GM21576 (cell line): ENCODE measurements at regions not wholly inside any gene's neighbourhood (a gene's known extent, or its start where the extent isn't known, plus 50 kb on each side); places are given as distances from the start of the nearest gene placed in this dataset.

Experiments
- ATAC-seq: cut with Tn5 transposase; IDR thresholded peaks from one replicate; pipeline ENCODE4 v1.9.1; 2021; ENCODE audit warnings: mild to moderate bottlenecking, moderate library complexity; ENCODE audit not compliant: unreplicated experiment

GRCh38 chr14:106838991-106839769 is 1312.8 kb downstream of the TMEM121 start:
- ATAC-seq = no peak

- ATAC-seq = no peak
Observed at GRCh38 chr14:106840258-106840657, 1313.9 kb downstream of the TMEM121 start.

DNA sequence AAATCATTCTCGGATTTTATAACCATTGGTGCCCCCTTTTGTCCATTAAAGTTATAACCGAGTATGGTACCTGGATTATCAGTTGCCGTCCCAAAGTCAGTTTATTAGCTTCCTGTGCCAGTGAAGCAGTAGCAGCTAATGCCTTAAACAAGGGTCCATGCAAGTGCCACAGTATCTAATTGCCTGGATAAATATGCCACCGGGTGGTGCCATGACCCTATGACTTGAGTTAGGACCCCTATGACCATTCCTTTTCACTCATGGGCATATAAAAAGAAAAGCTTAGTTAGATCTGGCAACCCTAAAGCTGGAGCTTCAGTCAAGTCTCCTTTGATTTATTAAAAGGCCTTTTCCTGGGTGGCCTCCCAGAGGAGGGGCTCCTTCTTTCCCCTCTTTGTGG is 1314.6 kb downstream of the TMEM121 start:
- ATAC-seq = no peak

DNA sequence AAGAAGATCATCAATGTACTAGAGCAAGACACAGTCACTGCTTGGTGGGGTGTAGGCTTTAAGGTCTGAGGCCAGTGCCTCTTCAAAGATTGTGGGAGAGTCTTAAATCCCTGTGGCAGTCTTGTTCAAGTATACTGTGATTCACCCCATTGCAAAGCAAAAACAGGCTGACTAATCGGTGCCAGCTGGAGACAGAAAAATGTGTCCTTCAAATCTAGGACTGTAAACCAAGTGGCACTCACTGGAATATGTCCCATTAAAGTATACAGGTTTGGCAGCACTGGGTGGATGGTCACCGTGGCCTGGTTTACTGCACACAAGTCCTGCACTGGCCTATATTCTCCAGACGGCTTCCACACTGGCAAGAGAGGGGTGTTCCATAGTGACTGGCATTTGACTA is 1315.3 kb downstream of the TMEM121 start:
- ATAC-seq = no peak

- no peak for ATAC-seq
Observed at GRCh38 chr14:106842687-106843086, 1316.3 kb downstream of the TMEM121 start.

DNA sequence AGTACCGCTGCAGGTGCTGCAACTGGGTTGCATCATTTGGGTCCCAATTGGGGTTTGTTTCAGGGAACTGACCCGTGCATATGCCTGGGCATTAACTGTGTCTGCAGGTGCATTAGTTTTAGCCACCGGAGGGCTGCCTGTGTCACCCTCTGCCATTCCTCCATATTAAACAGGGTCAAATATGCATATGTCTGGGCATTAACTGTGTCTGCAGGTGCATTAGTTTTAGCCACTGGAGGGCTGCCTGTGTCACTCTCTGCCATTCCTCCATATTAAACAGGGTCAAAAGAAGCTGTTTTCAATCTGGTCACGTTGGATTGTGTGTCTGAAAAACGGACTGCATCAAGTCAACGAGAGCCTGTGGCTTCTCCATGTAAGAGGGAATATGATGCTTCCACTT is 1317.0 kb downstream of the TMEM121 start:
- ATAC-seq = no peak

- ATAC-seq = no peak
Observed at GRCh38 chr14:106843951-106844483, 1317.6 kb downstream of the TMEM121 start.

DNA sequence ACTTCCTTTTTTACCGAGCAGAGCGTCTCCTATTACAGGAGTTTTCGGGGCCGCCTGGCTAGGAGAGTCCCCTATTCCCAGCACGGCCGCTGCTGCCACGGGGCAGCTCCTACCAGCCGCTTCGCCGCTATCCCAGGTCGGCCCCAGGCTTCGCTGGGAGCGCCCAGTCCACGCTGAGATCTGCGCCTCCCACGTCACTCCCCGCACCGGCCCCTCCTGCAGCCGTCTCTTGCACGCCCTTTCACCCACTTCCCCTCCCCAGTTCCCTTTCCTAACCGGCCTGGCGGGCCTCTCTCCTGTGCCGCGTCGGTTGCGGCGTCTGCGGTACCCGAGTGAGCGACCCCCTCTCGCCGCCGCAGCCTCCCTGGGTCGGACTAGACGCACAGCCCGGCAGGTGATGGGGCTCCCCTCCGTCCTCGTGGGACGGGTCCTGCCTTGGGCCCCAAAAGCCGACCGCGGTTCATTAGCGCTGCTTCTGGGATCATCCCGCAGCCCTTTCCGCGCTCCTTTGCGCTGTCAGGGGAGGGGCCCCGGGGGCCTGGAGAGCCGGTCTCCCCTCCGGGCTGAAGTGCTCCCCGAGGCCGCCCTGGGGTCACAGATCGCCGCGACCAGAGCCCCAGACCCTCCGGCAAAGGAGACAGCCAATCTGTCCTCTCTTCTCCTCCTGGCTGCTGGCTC is 1318.4 kb downstream of the TMEM121 start:
- ATAC-seq = no peak

DNA sequence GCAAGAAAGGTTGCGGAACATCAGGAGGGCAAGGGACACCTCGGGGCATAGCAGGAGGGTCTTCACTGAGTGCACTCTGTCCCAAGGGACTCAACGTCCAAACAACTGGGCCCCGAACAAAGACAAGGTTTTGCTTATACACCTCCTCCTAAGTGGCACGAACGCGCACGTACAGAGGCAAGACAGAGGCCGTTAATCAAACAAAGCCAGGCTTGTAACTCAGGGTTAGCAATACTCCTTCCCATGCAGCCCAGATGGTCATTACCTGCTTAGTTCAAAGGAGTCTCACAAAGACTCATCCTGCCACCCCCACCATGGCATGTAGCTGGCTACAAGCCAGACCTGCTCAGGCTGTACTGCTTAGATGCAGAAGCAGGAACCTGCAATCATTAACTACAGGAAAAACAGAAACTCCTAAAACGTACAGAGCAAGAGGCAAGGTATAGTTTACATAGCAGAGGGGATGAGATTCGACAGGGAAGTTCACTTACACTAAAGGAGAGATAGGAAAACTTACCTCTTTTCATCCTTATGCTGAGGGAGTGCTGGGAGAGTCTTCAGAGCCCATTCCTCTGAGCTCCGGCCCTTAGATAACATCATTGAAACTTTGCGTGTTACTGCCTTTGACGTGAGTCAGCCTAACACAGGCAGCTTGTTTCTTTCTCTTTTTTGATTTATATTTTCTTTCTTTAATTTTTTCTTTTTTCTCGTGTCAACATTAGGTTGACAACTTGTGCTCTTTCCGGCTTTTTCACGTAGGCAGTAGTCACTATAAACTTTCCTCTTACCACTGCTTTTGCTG is 1319.1 kb downstream of the TMEM121 start:
- no peak for ATAC-seq

DNA sequence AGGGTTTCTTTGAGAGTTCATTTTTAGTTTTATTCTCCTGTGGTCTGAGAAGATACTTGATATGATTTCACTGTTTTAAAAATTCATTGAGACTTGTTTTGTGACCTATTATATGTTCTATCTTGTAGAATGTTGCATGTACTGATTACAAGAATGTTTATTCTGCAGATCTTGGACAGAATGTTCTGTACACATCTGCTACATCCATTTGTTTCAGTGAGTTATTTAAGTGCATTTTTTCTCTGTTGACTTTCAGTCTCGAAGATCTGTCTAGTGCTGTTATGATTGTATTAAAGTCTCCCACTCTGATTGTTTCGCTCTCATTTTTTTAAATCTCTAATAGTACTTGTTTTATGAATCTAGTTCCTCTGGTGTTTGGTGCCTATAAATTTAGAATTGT is 1319.8 kb downstream of the TMEM121 start:
- no peak for ATAC-seq

GRCh38 chr14:106848330-106849121 is 1322.1 kb downstream of the TMEM121 start:
- no peak for ATAC-seq

GRCh38 chr14:106850913-106851825 is 1324.8 kb downstream of the TMEM121 start:
- ATAC-seq = peak; percentile 69

DNA sequence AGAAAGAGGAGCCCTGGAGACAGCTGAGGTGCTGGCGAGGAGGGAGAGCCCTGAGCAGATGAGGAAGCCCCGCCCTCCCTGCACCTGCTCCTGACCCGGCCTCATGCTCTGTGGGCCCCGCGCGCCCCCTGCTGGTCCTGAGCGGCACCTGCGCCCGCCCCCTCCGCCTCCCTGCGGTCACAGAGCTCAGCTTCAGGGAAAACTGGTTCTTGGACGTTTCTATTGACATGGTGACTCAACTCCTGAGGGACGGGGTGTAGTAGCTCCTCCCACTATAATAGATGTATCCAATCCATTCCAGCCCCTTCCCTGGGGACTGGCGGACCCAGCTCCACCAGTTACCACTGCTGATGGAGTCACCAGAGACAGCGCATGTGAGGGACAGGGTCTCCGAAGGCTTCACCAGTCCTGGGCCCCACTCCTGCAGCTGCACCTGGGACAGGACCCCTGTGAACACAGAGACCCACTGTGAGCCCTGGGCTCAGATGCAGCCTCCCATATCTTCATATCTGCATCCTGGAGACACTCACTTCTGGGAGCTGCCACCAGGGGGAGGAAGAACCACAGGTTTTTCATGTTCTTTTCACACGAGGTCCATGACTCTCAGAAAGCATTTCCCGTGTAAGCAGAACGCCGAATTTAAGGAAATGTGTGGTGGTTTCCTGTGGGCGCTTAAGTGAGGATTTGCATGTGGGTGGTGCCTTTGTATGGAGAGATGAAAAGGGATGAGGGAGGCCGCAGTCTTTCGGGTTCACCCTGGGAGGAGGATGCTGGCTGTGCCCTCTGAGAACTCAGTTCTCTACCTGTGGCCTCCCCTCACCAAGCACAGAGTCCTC is 1346.4 kb downstream of the TMEM121 start:
- ATAC-seq = no peak

DNA sequence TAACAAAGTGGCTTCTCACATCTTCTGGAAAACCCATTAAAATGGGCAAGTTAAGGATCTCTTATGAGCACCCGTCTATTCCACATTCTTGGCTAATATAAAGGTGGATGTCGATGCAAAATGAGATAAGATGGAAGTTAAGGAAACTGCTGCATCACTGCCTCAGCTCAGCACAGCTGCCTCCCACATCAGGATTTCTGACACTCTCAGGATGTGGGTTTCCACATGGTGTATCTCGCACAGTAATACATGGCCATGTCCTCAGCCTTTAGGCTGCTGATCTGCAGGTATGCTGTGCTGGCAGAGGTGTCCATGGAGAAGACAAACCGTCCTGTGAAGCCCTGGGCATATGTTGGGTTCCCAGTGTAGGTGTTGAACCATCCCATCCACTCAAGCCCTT is 1348.0 kb downstream of the TMEM121 start:
- ATAC-seq = no peak

- peak; percentile 51 for ATAC-seq
Observed at GRCh38 chr14:106875503-106875902, 1349.1 kb downstream of the TMEM121 start.

GRCh38 chr14:106876711-106877110 is 1350.3 kb downstream of the TMEM121 start:
- ATAC-seq = no peak

DNA sequence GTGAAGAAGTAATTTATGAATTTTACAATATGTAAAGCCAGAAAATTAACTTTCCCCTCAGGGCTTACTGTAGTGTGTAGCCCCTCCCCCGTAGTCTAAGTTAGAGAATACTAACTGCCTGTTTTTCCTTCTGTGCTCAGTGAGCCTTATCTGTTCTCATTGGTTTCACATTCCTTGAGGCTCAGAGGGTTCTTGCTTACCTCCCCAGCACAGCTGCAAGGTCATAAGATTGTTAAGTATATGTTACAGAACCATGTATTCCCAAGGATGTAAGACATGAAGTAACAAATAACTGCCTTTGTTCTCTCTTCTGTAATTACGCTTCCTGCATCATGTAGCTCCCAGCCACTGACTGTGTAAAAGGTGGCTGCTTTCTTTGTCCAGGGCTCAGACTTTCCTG is 1351.1 kb downstream of the TMEM121 start:
- no peak for ATAC-seq

GRCh38 chr14:106879241-106879640 is 1352.9 kb downstream of the TMEM121 start:
- peak; percentile 49 for ATAC-seq
